Lower leg skin (tissue), 3 donors: ENCODE measurements at regions not wholly inside any gene's neighbourhood (a gene's known extent, or its start where the extent isn't known, plus 50 kb on each side); places are given as distances from the start of the nearest gene placed in this dataset.

Source experiments
- POLR2A ChIP-seq, 2 donors: fragments of 450-650 bp; IDR thresholded peaks; one replicate each; pipeline ENCODE4 v1.6.1; 2016 to 2017; ENCODE audit warnings: antibody characterized with exemption in 2 of 2, mild to moderate bottlenecking in 1 of 2, moderate library complexity in 1 of 2
- TF ChIP-seq, protein P1 (sequence below), 3 donors: fragments of 450-650 bp; IDR thresholded peaks; one replicate each; pipeline ENCODE4 v1.5.1; 2016; ENCODE audit warnings: antibody characterized with exemption in 3 of 3, mild to moderate bottlenecking in 3 of 3, moderate library complexity in 2 of 3

DNA sequence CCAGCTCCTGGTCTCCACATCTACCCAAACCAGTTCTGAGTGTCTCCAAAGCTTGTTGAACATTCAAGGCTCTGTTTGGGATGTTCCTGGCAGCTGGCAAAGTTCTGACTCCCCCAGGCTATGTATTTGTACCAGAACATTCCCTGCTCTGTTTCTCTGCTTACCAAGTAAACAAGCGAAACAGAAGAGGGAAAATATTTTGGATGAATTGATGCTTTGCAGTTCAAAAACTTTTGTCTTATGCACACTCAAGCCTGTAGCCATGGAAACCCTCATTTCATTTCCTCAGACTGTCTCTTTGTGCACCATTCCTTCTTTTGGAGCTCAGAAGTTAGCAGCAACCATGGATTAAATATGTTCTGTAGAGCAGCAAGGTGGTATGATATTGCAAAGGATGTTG is 145.8 kb downstream of the ACTL7B start:
- TF ChIP-seq POLR2A (IDR thresholded peaks at IDR 0.05) = no peak
- TF ChIP-seq, protein P1, sequence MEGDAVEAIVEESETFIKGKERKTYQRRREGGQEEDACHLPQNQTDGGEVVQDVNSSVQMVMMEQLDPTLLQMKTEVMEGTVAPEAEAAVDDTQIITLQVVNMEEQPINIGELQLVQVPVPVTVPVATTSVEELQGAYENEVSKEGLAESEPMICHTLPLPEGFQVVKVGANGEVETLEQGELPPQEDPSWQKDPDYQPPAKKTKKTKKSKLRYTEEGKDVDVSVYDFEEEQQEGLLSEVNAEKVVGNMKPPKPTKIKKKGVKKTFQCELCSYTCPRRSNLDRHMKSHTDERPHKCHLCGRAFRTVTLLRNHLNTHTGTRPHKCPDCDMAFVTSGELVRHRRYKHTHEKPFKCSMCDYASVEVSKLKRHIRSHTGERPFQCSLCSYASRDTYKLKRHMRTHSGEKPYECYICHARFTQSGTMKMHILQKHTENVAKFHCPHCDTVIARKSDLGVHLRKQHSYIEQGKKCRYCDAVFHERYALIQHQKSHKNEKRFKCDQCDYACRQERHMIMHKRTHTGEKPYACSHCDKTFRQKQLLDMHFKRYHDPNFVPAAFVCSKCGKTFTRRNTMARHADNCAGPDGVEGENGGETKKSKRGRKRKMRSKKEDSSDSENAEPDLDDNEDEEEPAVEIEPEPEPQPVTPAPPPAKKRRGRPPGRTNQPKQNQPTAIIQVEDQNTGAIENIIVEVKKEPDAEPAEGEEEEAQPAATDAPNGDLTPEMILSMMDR (IDR thresholded peaks at IDR 0.05) = no peak
